Astrocyte (in vitro differentiated cells and primary cell): ENCODE measurements at regions not wholly inside any gene's neighbourhood (a gene's known extent, or its start where the extent isn't known, plus 50 kb on each side); places are given as distances from the start of the nearest gene placed in this dataset.

Experiments used
- EZH2 ChIP-seq: IDR thresholded peaks from 2 replicates; pipeline ENCODE4 v1.6.1; 2012; ENCODE audit warnings: mild to moderate bottlenecking, low read length, inconsistent platforms; ENCODE audit not compliant: insufficient read depth
- TF ChIP-seq, protein P1 (sequence below): IDR thresholded peaks from 2 replicates; pipeline ENCODE4 v1.5.1; 2011; ENCODE audit warnings: low read depth, mild to moderate bottlenecking, inconsistent platforms, low read length, moderate library complexity; ENCODE audit not compliant: insufficient read depth

DNA sequence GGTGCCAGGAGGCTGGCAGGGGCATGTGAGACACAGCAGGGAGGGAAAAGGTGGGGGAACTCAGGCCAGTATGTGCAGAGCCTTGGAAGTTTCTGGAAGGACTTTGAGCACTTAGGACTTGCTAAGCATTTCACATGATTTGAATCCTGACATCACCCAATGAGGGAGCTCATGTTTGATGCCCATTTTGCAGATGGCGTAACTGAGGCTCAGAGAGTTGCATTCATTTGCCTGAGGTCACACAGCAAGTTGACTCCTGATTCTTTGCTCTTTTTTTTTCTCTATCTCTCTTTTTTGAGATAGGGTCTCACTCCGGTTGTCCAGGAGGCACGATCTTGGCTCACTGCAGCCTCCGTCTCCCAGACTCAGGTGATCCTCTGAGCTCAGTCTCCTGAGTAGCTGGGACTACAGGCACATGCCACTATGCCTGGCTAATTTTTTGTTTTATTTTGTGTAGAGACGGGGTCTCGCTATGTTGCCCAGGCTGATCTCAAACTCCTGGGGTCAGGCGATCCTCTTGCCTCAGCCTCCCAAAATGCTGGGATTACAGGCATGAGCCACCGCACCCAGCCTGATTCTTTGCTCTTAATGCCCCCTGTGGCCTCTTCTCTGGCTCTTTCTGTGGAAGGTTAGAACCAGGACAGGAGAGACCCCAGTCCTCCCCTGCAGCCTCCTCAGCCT lies 246.1 kb downstream of the RBM19 start:
- TF ChIP-seq, protein P1, sequence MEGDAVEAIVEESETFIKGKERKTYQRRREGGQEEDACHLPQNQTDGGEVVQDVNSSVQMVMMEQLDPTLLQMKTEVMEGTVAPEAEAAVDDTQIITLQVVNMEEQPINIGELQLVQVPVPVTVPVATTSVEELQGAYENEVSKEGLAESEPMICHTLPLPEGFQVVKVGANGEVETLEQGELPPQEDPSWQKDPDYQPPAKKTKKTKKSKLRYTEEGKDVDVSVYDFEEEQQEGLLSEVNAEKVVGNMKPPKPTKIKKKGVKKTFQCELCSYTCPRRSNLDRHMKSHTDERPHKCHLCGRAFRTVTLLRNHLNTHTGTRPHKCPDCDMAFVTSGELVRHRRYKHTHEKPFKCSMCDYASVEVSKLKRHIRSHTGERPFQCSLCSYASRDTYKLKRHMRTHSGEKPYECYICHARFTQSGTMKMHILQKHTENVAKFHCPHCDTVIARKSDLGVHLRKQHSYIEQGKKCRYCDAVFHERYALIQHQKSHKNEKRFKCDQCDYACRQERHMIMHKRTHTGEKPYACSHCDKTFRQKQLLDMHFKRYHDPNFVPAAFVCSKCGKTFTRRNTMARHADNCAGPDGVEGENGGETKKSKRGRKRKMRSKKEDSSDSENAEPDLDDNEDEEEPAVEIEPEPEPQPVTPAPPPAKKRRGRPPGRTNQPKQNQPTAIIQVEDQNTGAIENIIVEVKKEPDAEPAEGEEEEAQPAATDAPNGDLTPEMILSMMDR: no peak
- no peak for TF ChIP-seq EZH2
